Small intestine (tissue), 7 donors: ENCODE measurements at regions not wholly inside any gene's neighbourhood (a gene's known extent, or its start where the extent isn't known, plus 50 kb on each side); places are given as distances from the start of the nearest gene placed in this dataset.
A peak's percentile ranks its signal among the peaks of the same experiment; 100 is the strongest.

ENCODE experiments used
- DNase-seq, 2 donors: peaks; one replicate each; pipeline versions ENCODE4 v3.0.0 to v3.0.0-alpha.2; 2013
- FAIRE-seq: peaks from 2 replicates; lab custom pipeline; 2012; peaks lifted over from hg19 to GRCh38; lab: Jason Lieb, UNC
- H3K27ac ChIP-seq, 3 donors: one replicate each; pipeline ENCODE4 v1.5.1; 2013; ENCODE audit warnings: low read length in 2 of 3, mild to moderate bottlenecking in 2 of 3, control low read depth in 1 of 3, inconsistent platforms in 1 of 3, low read depth in 1 of 3, moderate library complexity in 1 of 3
- H3K27me3 ChIP-seq, 3 donors: one replicate each; pipeline ENCODE4 v1.6.1; 2013; ENCODE audit warnings: low read length in 3 of 3, inconsistent platforms in 1 of 3; ENCODE audit not compliant: control insufficient read depth in 3 of 3, insufficient read depth in 3 of 3
- H3K36me3 ChIP-seq, 3 donors: one replicate each; pipeline ENCODE4 v1.6.1; 2013; ENCODE audit warnings: low read length in 3 of 3, inconsistent platforms in 1 of 3, low read depth in 1 of 3, mild to moderate bottlenecking in 1 of 3, moderate library complexity in 1 of 3; ENCODE audit not compliant: control insufficient read depth in 3 of 3, insufficient read depth in 2 of 3
- H3K4me1 ChIP-seq, 3 donors: one replicate each; pipeline ENCODE4 v1.6.1; 2013; ENCODE audit warnings: low read length in 2 of 3, inconsistent platforms in 1 of 3, low read depth in 1 of 3, mild to moderate bottlenecking in 1 of 3, moderate library complexity in 1 of 3; ENCODE audit not compliant: control insufficient read depth in 3 of 3, insufficient read depth in 2 of 3
- H3K4me3 ChIP-seq, 3 donors: one replicate each; pipeline ENCODE4 v1.5.1; 2013; ENCODE audit warnings: low read length in 3 of 3, control low read depth in 1 of 3, inconsistent platforms in 1 of 3, low read depth in 1 of 3, mild to moderate bottlenecking in 1 of 3, moderate library complexity in 1 of 3
- H3K9me3 ChIP-seq, 2 donors: one replicate each; pipeline ENCODE4 v1.6.1; 2013; ENCODE audit warnings: low read depth in 1 of 2, low read length in 1 of 2; ENCODE audit not compliant: control insufficient read depth in 2 of 2, insufficient read depth in 1 of 2
- WGBS, 3 donors: extraction: QIAGEN DNeasy Blood & Tissue Kit; methylation state at CpG; one replicate each; pipeline ENCODE4 v1.1.7; 2013; 5-methylcytosine and 5-hydroxymethylcytosine counted together
- donor health status: healthy with polysubstance abuse.
- donor health status: control.
- donor health status: control.
- donor health status: Bipolar disorder and iron deficiency.
- donor health status: healthy.

GRCh38 chr10:112886463-112886862, 63.6 kb upstream of the TCF7L2 start:
- no peak overlapping the region for H3K4me3 ChIP-seq
- no peaks in the 10 kb centered on the region for H3K27me3 ChIP-seq
- no peak for FAIRE-seq
- no peaks in the 10 kb centered on the region for H3K9me3 ChIP-seq
- H3K36me3 ChIP-seq, result no peaks in the 10 kb centered on the region
- no peak for DNase-seq
- WGBS, 3 donors, result 84 to 93% (median 87%) methylated on average over 4 of the region's 4 CpGs
- H3K4me1 ChIP-seq, result no peaks in the 10 kb centered on the region
- H3K27ac ChIP-seq, result no peak overlapping the region

GRCh38 chr10:112887968-112888367, 62.1 kb upstream of the TCF7L2 start:
- no peaks in the 10 kb centered on the region for H3K4me1 ChIP-seq
- no peaks in the 10 kb centered on the region for H3K27me3 ChIP-seq
- H3K9me3 ChIP-seq, result no peaks in the 10 kb centered on the region
- no peak for FAIRE-seq
- H3K36me3 ChIP-seq, result no peaks in the 10 kb centered on the region
- H3K27ac ChIP-seq, result no peak overlapping the region
- no peak for DNase-seq
- no peak overlapping the region for H3K4me3 ChIP-seq
- WGBS, 3 donors, result 92 to 94% (median 93%) methylated on average over 3 of the region's 3 CpGs

- Histone ChIP-seq H3K4me1 (peaks cover 6 to 20% (median 10%) of the 10 kb centered on the region in 3 donors), H3K9me3 (peaks cover 0 to 3% of the 10 kb centered on the region in 2 donors), H3K4me3 (no peak overlapping the region), H3K27me3 (no peaks in the 10 kb centered on the region), H3K36me3 (no peaks in the 10 kb centered on the region), H3K27ac (no peak overlapping the region)
- FAIRE-seq (no peak), DNase-seq (no peak)
- WGBS, 3 donors, result 89 to 97% (median 95%) methylated on average over 4 of the region's 4 CpGs
Measured at GRCh38 chr10:112895292-112895691, 54.8 kb upstream of the TCF7L2 start.

GRCh38 chr10:112896273-112896672, 53.8 kb upstream of the TCF7L2 start:
- Histone ChIP-seq H3K9me3 (peaks cover 0 to 3% of the 10 kb centered on the region in 2 donors), H3K4me3 (no peak overlapping the region), H3K4me1 (peaks cover 6 to 20% (median 10%) of the 10 kb centered on the region in 3 donors), H3K36me3 (no peaks in the 10 kb centered on the region), H3K27me3 (no peaks in the 10 kb centered on the region), H3K27ac (peak overlapping the region in 1 of 3 donors; percentile 49)
- FAIRE-seq (no peak), DNase-seq (peak; percentile 87 to 92)
- WGBS, 3 donors, result 20 to 68% (median 38%) methylated on average over 3 of the region's 3 CpGs

GRCh38 chr10:112896722-112897121, 53.3 kb upstream of the TCF7L2 start:
- Histone ChIP-seq H3K27ac (peak overlapping the region in 1 of 3 donors; percentile 49), H3K9me3 (peaks cover 0 to 3% of the 10 kb centered on the region in 2 donors), H3K27me3 (no peaks in the 10 kb centered on the region), H3K4me3 (no peak overlapping the region), H3K36me3 (no peaks in the 10 kb centered on the region), H3K4me1 (peaks cover 6 to 20% (median 10%) of the 10 kb centered on the region in 3 donors)
- no peak for FAIRE-seq
- WGBS, 3 donors, result 66 to 71% (median 67%) methylated on average over 5 of the region's 5 CpGs
- DNase-seq, result no peak

- WGBS, 3 donors, result 10 to 28% (median 22%) methylated on average over 24 of the region's 24 CpGs
- FAIRE-seq (no peak), DNase-seq (peak; percentile 86 to 91)
- H3K4me1 ChIP-seq, result peaks cover 6 to 20% (median 10%) of the 10 kb centered on the region in 3 donors
- H3K27me3 ChIP-seq, result no peaks in the 10 kb centered on the region
- peaks cover 0 to 8% of the 10 kb centered on the region in 2 donors for H3K9me3 ChIP-seq
- no peaks in the 10 kb centered on the region for H3K36me3 ChIP-seq
- H3K27ac ChIP-seq, result peak overlapping the region; percentile 57 to 77 (median 60)
- H3K4me3 ChIP-seq, result peak overlapping the region in 2 of 3 donors; percentile 17 to 43
Measured at GRCh38 chr10:112898540-112899390, 51.3 kb upstream of the TCF7L2 start.

GRCh38 chr10:112899391-112900065, 50.5 kb upstream of the TCF7L2 start:
- Histone ChIP-seq H3K36me3 (no peaks in the 10 kb centered on the region), H3K27ac (peak overlapping the region; percentile 37 to 77 (median 60)), H3K27me3 (no peaks in the 10 kb centered on the region), H3K9me3 (peaks cover 0 to 13% of the 10 kb centered on the region in 2 donors), H3K4me1 (peaks cover 6 to 20% (median 10%) of the 10 kb centered on the region in 3 donors), H3K4me3 (peak overlapping the region in 2 of 3 donors; percentile 17 to 43)
- 59 to 75% (median 74%) methylated on average over 8 of the region's 8 CpGs for WGBS, 3 donors
- DNase-seq (no peak), FAIRE-seq (no peak)
